WTC11 (cell line): ENCODE measurements at regions not wholly inside any gene's neighbourhood (a gene's known extent, or its start where the extent isn't known, plus 50 kb on each side); places are given as distances from the start of the nearest gene placed in this dataset.

ENCODE experiments used
- ATAC-seq: fragments of 200-7000 bp; cut with Tn5 transposase; 2 replicates; pipeline ENCODE4 v1.10.0; 2021; ENCODE audit warnings: mild to moderate bottlenecking, moderate library complexity
- CTCF ChIA-PET: fragments of 300-600 bp; sonication (Branson Sonifier 250); formaldehyde crosslinking; loops from one replicate; lab custom pipeline; 2021; ENCODE audit warnings: antibody characterized with exemption; lab: Charles Lee
- POLR2A ChIA-PET: fragments of 350-600 bp; sonication (Branson Sonifier 250); formaldehyde crosslinking; loops from one replicate; lab custom pipeline; 2021; ENCODE audit warnings: antibody characterized with exemption; lab: Charles Lee
- DNase-seq: peaks from one replicate; pipeline ENCODE4 v3.0.0; 2021; ENCODE audit warnings: low spot score
- H3K27ac Mint-ChIP-seq: 2 replicates; pipeline ENCODE4 v1.8.0; 2021; ENCODE audit warnings: mixed read lengths
- H3K27me3 Mint-ChIP-seq: 2 replicates; pipeline ENCODE4 v1.8.0; 2021; ENCODE audit warnings: low read depth, mild to moderate bottlenecking, moderate library complexity, mixed read lengths
- H3K36me3 Mint-ChIP-seq: 2 replicates; pipeline ENCODE4 v1.8.0; 2021; ENCODE audit warnings: mixed read lengths
- H3K4me1 Mint-ChIP-seq: 2 replicates; pipeline ENCODE4 v1.8.0; 2022; ENCODE audit warnings: mixed read lengths
- H3K4me3 Mint-ChIP-seq: 2 replicates; pipeline ENCODE4 v1.8.0; 2021; ENCODE audit warnings: mild to moderate bottlenecking, moderate library complexity, mixed read lengths
- H3K9me3 Mint-ChIP-seq: 2 replicates; pipeline ENCODE4 v1.8.0; 2021; ENCODE audit warnings: mixed read lengths
- AFF4 ChIP-seq: sonication (generic); formaldehyde crosslinking; IDR thresholded peaks from 2 replicates; pipeline ENCODE4 v1.8.1; 2023; ENCODE audit warnings: mild to moderate bottlenecking, missing genetic modification reagents, borderline replicate concordance
- CDX4 ChIP-seq: fragments of 250-450 bp; sonication (Bioruptor Pico); IDR thresholded peaks from 2 replicates; pipeline ENCODE4 v1.9.0; 2021; ENCODE audit warnings: moderate library complexity, mild to moderate bottlenecking, inconsistent platforms, borderline replicate concordance
- EMX1 ChIP-seq: fragments of 250-450 bp; sonication (Bioruptor Pico); IDR thresholded peaks from 2 replicates; pipeline ENCODE4 v1.8.0; 2021; ENCODE audit warnings: mild to moderate bottlenecking
- FOXK1 ChIP-seq: sonication (generic); formaldehyde crosslinking; IDR thresholded peaks from 2 replicates; pipeline ENCODE4 v1.8.0; 2022; ENCODE audit warnings: mild to moderate bottlenecking, moderate library complexity, missing genetic modification reagents
- GTF2I ChIP-seq: fragments of 250-450 bp; sonication (Bioruptor Pico); conservative IDR thresholded peaks from 2 replicates; pipeline ENCODE4 v1.4.0; 2021; ENCODE audit warnings: mild to moderate bottlenecking
- NFYB ChIP-seq: sonication (generic); formaldehyde crosslinking; conservative IDR thresholded peaks from 2 replicates; pipeline ENCODE4 v1.8.0; 2022; ENCODE audit warnings: low read depth, missing genetic modification reagents
- TCF7 ChIP-seq: sonication (generic); formaldehyde crosslinking; IDR thresholded peaks from 2 replicates; pipeline ENCODE4 v1.8.0; 2022; ENCODE audit warnings: mild to moderate bottlenecking, low read depth, missing genetic modification reagents, moderate library complexity
- TEAD4 ChIP-seq: sonication (generic); formaldehyde crosslinking; IDR thresholded peaks from 2 replicates; pipeline ENCODE4 v1.8.0; 2022; ENCODE audit warnings: mild to moderate bottlenecking, missing genetic modification reagents
- TP53 ChIP-seq: sonication (generic); formaldehyde crosslinking; IDR thresholded peaks from 2 replicates; pipeline ENCODE4 v1.8.1; 2023; ENCODE audit warnings: mild to moderate bottlenecking, missing genetic modification reagents
- USF2 ChIP-seq: sonication (generic); formaldehyde crosslinking; IDR thresholded peaks from 2 replicates; pipeline ENCODE4 v1.8.1; 2023; ENCODE audit warnings: mild to moderate bottlenecking, missing genetic modification reagents, moderate library complexity
- ZBTB43 ChIP-seq: sonication (generic); formaldehyde crosslinking; IDR thresholded peaks from 2 replicates; pipeline ENCODE4 v1.8.1; 2023; ENCODE audit warnings: mild to moderate bottlenecking, missing genetic modification reagents
- ZNF138 ChIP-seq: sonication (generic); formaldehyde crosslinking; conservative IDR thresholded peaks from 2 replicates; pipeline ENCODE4 v1.8.1; 2022; ENCODE audit warnings: mild to moderate bottlenecking, moderate library complexity, missing genetic modification reagents
- ZNF232 ChIP-seq: sonication (generic); formaldehyde crosslinking; IDR thresholded peaks from 2 replicates; pipeline ENCODE4 v1.8.0; 2022; ENCODE audit warnings: mild to moderate bottlenecking, missing genetic modification reagents
- ZNF263 ChIP-seq: sonication (generic); formaldehyde crosslinking; IDR thresholded peaks from 2 replicates; pipeline ENCODE4 v1.8.1; 2022; ENCODE audit warnings: low read depth, mild to moderate bottlenecking, moderate library complexity, missing genetic modification reagents
- ZNF423 ChIP-seq: fragments of 250-450 bp; sonication (Bioruptor Pico); IDR thresholded peaks from 2 replicates; pipeline ENCODE4 v2.1.2; 2022; ENCODE audit warnings: mild to moderate bottlenecking, moderate library complexity
- ZNF671 ChIP-seq: fragments of 250-450 bp; sonication (Bioruptor Pico); IDR thresholded peaks from 2 replicates; pipeline ENCODE4 v1.8.0; 2021; ENCODE audit warnings: mild to moderate bottlenecking
- TF ChIP-seq, protein P1 (sequence below): fragments of 250-450 bp; sonication (Bioruptor Pico); conservative IDR thresholded peaks from 2 replicates; pipeline ENCODE4 v1.9.0; 2021; ENCODE audit warnings: mild to moderate bottlenecking
- TF ChIP-seq, protein P2 (sequence below): fragments of 250-450 bp; sonication (Bioruptor Pico); IDR thresholded peaks from 2 replicates; pipeline ENCODE4 v1.8.0; 2021; ENCODE audit warnings: mild to moderate bottlenecking

DNA sequence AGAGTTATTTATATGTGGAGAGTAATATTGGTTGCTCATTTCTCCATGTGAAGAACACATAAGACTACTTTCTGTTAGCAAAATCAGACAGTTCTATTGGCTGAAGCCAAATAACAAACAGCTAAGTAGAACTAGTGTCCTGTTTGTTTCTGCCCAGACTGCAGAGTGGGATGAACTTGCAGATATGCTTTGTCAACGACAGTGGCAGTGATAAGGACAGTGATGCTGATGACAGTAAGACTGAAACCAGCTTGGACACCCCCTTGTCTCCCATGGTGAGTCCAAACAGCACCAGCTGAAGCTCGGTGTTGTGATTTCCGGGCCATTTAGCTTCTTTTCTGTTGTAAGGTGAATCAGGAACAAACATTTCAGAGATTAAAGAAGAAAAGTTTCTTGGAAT, 102.6 kb upstream of the IL12A start:
- H3K4me3 Mint-ChIP-seq = no peak overlapping the region
- H3K27ac Mint-ChIP-seq = no peak overlapping the region
- peaks cover 24% of the 10 kb centered on the region for H3K4me1 Mint-ChIP-seq
- no peaks in the 10 kb centered on the region; the same call in 1 of the 2 replicates for H3K36me3 Mint-ChIP-seq
- no peaks in the 10 kb centered on the region for H3K27me3 Mint-ChIP-seq
- H3K9me3 Mint-ChIP-seq = no peaks in the 10 kb centered on the region
- DNase-seq = no peak
- POLR2A ChIA-PET = no interaction called here
- TF ChIP-seq ZNF671 = no peak
- TF ChIP-seq USF2 = no peak
- no peak for TF ChIP-seq ZNF263 (CRISPR knock-in tag)
- TF ChIP-seq ZNF423 = no peak
- no peak for TF ChIP-seq ZNF138 (CRISPR knock-in tag)
- no peak for TF ChIP-seq TCF7 (CRISPR knock-in tag)
- TF ChIP-seq EMX1 (CRISPR knock-in tag) = no peak
- no peak for TF ChIP-seq TEAD4 (CRISPR knock-in tag)
- no peak for TF ChIP-seq ZNF232 (CRISPR knock-in tag)
- no peak for TF ChIP-seq FOXK1 (CRISPR knock-in tag)
- TF ChIP-seq, protein P1, sequence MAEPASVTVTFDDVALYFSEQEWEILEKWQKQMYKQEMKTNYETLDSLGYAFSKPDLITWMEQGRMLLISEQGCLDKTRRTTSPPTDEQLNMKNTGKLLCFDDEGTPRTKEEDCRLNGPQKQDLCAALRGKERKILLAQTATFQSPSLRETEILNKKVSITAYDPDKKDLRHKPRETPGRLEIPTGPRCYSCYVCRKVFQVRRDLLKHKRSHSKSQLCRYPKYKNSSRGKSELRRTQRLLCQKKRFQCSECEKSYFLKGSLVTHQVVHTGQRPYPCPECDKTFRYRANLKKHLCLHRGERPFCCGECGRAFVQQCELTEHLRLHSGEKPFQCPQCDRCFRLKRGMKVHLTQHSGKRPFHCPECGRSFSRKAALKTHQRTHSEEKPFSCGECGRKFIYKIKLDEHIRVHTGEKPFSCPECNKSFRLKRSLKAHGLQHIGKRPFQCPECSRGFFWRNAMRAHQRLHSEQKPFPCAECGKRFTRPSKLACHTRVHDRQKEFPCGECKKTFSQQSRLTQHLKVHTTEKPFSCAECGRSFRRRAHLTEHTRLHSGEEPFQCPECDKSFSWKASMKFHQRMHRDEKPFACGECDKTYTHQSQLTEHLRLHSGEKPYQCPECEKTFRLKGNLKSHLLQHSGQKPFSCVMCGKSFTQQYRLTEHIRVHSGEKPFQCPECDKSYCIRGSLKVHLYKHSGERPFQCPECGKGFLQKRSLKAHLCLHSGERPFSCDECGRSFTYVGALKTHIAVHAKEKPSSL (CRISPR knock-in tag) = no peak
- no peak for TF ChIP-seq CDX4 (CRISPR knock-in tag)
- TF ChIP-seq GTF2I = no peak
- TF ChIP-seq ZBTB43 (CRISPR knock-in tag) = no peak
- TF ChIP-seq, protein P2, sequence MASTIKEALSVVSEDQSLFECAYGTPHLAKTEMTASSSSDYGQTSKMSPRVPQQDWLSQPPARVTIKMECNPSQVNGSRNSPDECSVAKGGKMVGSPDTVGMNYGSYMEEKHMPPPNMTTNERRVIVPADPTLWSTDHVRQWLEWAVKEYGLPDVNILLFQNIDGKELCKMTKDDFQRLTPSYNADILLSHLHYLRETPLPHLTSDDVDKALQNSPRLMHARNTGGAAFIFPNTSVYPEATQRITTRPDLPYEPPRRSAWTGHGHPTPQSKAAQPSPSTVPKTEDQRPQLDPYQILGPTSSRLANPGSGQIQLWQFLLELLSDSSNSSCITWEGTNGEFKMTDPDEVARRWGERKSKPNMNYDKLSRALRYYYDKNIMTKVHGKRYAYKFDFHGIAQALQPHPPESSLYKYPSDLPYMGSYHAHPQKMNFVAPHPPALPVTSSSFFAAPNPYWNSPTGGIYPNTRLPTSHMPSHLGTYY = no peak
- no peak for TF ChIP-seq TP53 (CRISPR knock-in tag)
- no peak for TF ChIP-seq NFYB (CRISPR knock-in tag)
- TF ChIP-seq AFF4 (CRISPR knock-in tag) = no peak
- TF ChIP-seq, all 79 proteins: peak for 0
- CTCF ChIA-PET = interaction anchor here (1.2 to 4.5 kb wide), 6 partner anchors 19 to 119 kb away, joined by 3 to 46 read pairs (median 16); partner anchors contain the start of gene IL12A
- ATAC-seq = no peak
